ENCODE measurements at regions not wholly inside any gene's neighbourhood (a gene's known extent, or its start where the extent isn't known, plus 50 kb on each side); places are given as distances from the start of the nearest gene placed in this dataset.

GRCh38 chr4:60201052-60201673 is 999.0 kb upstream of the ADGRL3 start:
- TF ChIP-seq GATA2 (IDR thresholded peaks at IDR 0.05; ENCODE audit: low read depth, low read length) = no peak
- no peak for TF ChIP-seq GATA3 (IDR thresholded peaks at IDR 0.05; ENCODE audit: low read depth, low read length)
